ENCODE measurements at regions not wholly inside any gene's neighbourhood (a gene's known extent, or its start where the extent isn't known, plus 50 kb on each side); places are given as distances from the start of the nearest gene placed in this dataset.

DNA sequence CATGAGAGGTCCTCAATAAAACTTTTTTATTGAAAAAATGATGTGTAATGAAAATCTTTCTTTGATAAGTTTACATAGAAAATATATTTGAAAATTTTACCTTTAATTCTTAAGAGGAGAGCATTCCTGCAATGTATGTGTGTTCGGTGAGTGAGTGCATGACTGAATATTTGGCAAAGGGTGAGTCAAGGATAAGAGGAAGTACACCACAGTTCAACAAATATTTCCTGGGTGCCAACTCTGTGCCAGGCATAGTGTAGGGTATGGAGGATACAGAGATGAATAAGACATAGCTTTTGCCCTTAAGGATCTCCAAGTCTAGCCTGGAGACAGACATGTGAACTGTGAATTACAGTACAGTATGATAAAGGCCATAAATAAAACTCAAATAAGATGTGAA lies 84.7 kb upstream of the GPR101 start:
- TF ChIP-seq, protein P1, sequence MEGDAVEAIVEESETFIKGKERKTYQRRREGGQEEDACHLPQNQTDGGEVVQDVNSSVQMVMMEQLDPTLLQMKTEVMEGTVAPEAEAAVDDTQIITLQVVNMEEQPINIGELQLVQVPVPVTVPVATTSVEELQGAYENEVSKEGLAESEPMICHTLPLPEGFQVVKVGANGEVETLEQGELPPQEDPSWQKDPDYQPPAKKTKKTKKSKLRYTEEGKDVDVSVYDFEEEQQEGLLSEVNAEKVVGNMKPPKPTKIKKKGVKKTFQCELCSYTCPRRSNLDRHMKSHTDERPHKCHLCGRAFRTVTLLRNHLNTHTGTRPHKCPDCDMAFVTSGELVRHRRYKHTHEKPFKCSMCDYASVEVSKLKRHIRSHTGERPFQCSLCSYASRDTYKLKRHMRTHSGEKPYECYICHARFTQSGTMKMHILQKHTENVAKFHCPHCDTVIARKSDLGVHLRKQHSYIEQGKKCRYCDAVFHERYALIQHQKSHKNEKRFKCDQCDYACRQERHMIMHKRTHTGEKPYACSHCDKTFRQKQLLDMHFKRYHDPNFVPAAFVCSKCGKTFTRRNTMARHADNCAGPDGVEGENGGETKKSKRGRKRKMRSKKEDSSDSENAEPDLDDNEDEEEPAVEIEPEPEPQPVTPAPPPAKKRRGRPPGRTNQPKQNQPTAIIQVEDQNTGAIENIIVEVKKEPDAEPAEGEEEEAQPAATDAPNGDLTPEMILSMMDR (IDR thresholded peaks at IDR 0.05): no peak
- TF ChIP-seq POLR2AphosphoS5 (IDR thresholded peaks at IDR 0.05) (no peak), EP300 (IDR thresholded peaks at IDR 0.05) (no peak)
